WTC11 (cell line): ENCODE measurements at regions not wholly inside any gene's neighbourhood (a gene's known extent, or its start where the extent isn't known, plus 50 kb on each side); places are given as distances from the start of the nearest gene placed in this dataset.

Experiments used
- ATAC-seq: fragments of 200-7000 bp; cut with Tn5 transposase; 2 replicates; pipeline ENCODE4 v1.10.0; 2021; ENCODE audit warnings: mild to moderate bottlenecking, moderate library complexity
- CTCF ChIA-PET: fragments of 300-600 bp; sonication (Branson Sonifier 250); formaldehyde crosslinking; loops from one replicate; lab custom pipeline; 2021; ENCODE audit warnings: antibody characterized with exemption; lab: Charles Lee
- POLR2A ChIA-PET: fragments of 350-600 bp; sonication (Branson Sonifier 250); formaldehyde crosslinking; loops from one replicate; lab custom pipeline; 2021; ENCODE audit warnings: antibody characterized with exemption; lab: Charles Lee
- DNase-seq: peaks from one replicate; pipeline ENCODE4 v3.0.0; 2021; ENCODE audit warnings: low spot score
- H3K27ac Mint-ChIP-seq: 2 replicates; pipeline ENCODE4 v1.8.0; 2021; ENCODE audit warnings: mixed read lengths
- H3K27me3 Mint-ChIP-seq: 2 replicates; pipeline ENCODE4 v1.8.0; 2021; ENCODE audit warnings: low read depth, mild to moderate bottlenecking, moderate library complexity, mixed read lengths
- H3K36me3 Mint-ChIP-seq: 2 replicates; pipeline ENCODE4 v1.8.0; 2021; ENCODE audit warnings: mixed read lengths
- H3K4me1 Mint-ChIP-seq: 2 replicates; pipeline ENCODE4 v1.8.0; 2022; ENCODE audit warnings: mixed read lengths
- H3K4me3 Mint-ChIP-seq: 2 replicates; pipeline ENCODE4 v1.8.0; 2021; ENCODE audit warnings: mild to moderate bottlenecking, moderate library complexity, mixed read lengths
- H3K9me3 Mint-ChIP-seq: 2 replicates; pipeline ENCODE4 v1.8.0; 2021; ENCODE audit warnings: mixed read lengths
- ARID4B ChIP-seq: sonication (generic); formaldehyde crosslinking; IDR thresholded peaks from 2 replicates; pipeline ENCODE4 v1.8.0; 2023; ENCODE audit warnings: missing genetic modification reagents, mild to moderate bottlenecking, borderline replicate concordance
- CREB1 ChIP-seq: sonication (generic); formaldehyde crosslinking; IDR thresholded peaks from 2 replicates; pipeline ENCODE4 v1.8.0; 2023; ENCODE audit warnings: mild to moderate bottlenecking, missing genetic modification reagents
- ETV6 ChIP-seq: sonication (generic); formaldehyde crosslinking; IDR thresholded peaks from 2 replicates; pipeline ENCODE4 v1.8.1; 2022; ENCODE audit warnings: mild to moderate bottlenecking, missing genetic modification reagents
- FOXP1 ChIP-seq: sonication (generic); formaldehyde crosslinking; IDR thresholded peaks from 2 replicates; pipeline ENCODE4 v1.8.0; 2022; ENCODE audit warnings: missing genetic modification reagents, mild to moderate bottlenecking, moderate library complexity, borderline replicate concordance
- GTF2I ChIP-seq: fragments of 250-450 bp; sonication (Bioruptor Pico); conservative IDR thresholded peaks from 2 replicates; pipeline ENCODE4 v1.4.0; 2021; ENCODE audit warnings: mild to moderate bottlenecking
- IRF1 ChIP-seq: sonication (generic); formaldehyde crosslinking; IDR thresholded peaks from 2 replicates; pipeline ENCODE4 v1.8.0; 2023; ENCODE audit warnings: missing genetic modification reagents
- OVOL2 ChIP-seq: fragments of 250-450 bp; sonication (Bioruptor Pico); IDR thresholded peaks from 2 replicates; pipeline ENCODE4 v1.9.0; 2021; ENCODE audit warnings: mild to moderate bottlenecking, borderline replicate concordance
- ZBTB43 ChIP-seq: sonication (generic); formaldehyde crosslinking; IDR thresholded peaks from 2 replicates; pipeline ENCODE4 v1.8.1; 2023; ENCODE audit warnings: mild to moderate bottlenecking, missing genetic modification reagents
- ZMAT4 ChIP-seq: fragments of 250-450 bp; sonication (Bioruptor Pico); IDR thresholded peaks from 2 replicates; pipeline ENCODE4 v1.9.0; 2021; ENCODE audit warnings: mild to moderate bottlenecking
- ZNF423 ChIP-seq: fragments of 250-450 bp; sonication (Bioruptor Pico); IDR thresholded peaks from 2 replicates; pipeline ENCODE4 v2.1.2; 2022; ENCODE audit warnings: mild to moderate bottlenecking, moderate library complexity

- peaks cover 7% of the 10 kb centered on the region for H3K9me3 Mint-ChIP-seq
- no peaks in the 10 kb centered on the region; the same call in 1 of the 2 replicates for H3K27me3 Mint-ChIP-seq
- ChIA-PET POLR2A (no interaction called here), CTCF (interaction anchor here (1.0 to 1.9 kb wide), 4 partner anchors 61 to 270 kb away, joined by 4 to 13 read pairs (median 6); no protein-coding TSS in a partner anchor)
- no peak for DNase-seq
- peak; percentile 82 for ATAC-seq
- no peak overlapping the region for H3K4me3 Mint-ChIP-seq
- H3K27ac Mint-ChIP-seq = no peak overlapping the region
- no peak for TF ChIP-seq ZBTB43 (CRISPR knock-in tag)
- 0 out of 2 replicates have a peak, but pooled peaks have one; percentile 11 for TF ChIP-seq ZNF423
- H3K36me3 Mint-ChIP-seq = 0 out of 2 replicates have a peak, but pooled peaks cover 3% of the 10 kb centered on the region
- peaks cover 34% of the 10 kb centered on the region for H3K4me1 Mint-ChIP-seq
Observed at GRCh38 chr7:31253532-31253931, 87.0 kb downstream of the NEUROD6 start.

- TF ChIP-seq ARID4B (CRISPR knock-in tag) (no peak), FOXP1 (CRISPR knock-in tag) (no peak), OVOL2 (CRISPR knock-in tag) (no peak)
- no peaks in the 10 kb centered on the region for H3K27me3 Mint-ChIP-seq
- H3K36me3 Mint-ChIP-seq = 0 out of 2 replicates have a peak, but pooled peaks cover 2% of the 10 kb centered on the region
- CTCF ChIA-PET = interaction anchor here (1.5 to 1.9 kb wide), 2 partner anchors 59 to 117 kb away, joined by 6 to 8 read pairs; no protein-coding TSS in a partner anchor
- POLR2A ChIA-PET = no interaction called here
- DNase-seq = no peak
- no peak overlapping the region for H3K27ac Mint-ChIP-seq
- no peak overlapping the region for H3K4me3 Mint-ChIP-seq
- peaks cover 5% of the 10 kb centered on the region for H3K9me3 Mint-ChIP-seq
- H3K4me1 Mint-ChIP-seq = peaks cover 32% of the 10 kb centered on the region
- peak; percentile 65 for ATAC-seq
Observed at GRCh38 chr7:31251441-31251840, 89.1 kb downstream of the NEUROD6 start.

GRCh38 chr7:31249671-31250070 lies 90.9 kb downstream of the NEUROD6 start:
- Mint-ChIP-seq H3K4me1 (peaks cover 27% of the 10 kb centered on the region), H3K4me3 (no peak overlapping the region), H3K27me3 (no peaks in the 10 kb centered on the region), H3K9me3 (no peaks in the 10 kb centered on the region), H3K27ac (no peak overlapping the region), H3K36me3 (no peaks in the 10 kb centered on the region)
- ATAC-seq (peak; percentile 70), DNase-seq (peak; percentile 56)
- TF ChIP-seq ZMAT4 (CRISPR knock-in tag) (no peak), ETV6 (0 out of 2 replicates have a peak, but pooled peaks have one; percentile 21)
- ChIA-PET CTCF (no interaction called here), POLR2A (no interaction called here)

GRCh38 chr7:31236868-31237267 lies 103.7 kb downstream of the NEUROD6 start:
- DNase-seq (no peak), ATAC-seq (peak; percentile 52; the same call in 1 of the 2 replicates)
- Mint-ChIP-seq H3K36me3 (no peaks in the 10 kb centered on the region), H3K27ac (no peak overlapping the region), H3K4me3 (no peak overlapping the region), H3K27me3 (no peaks in the 10 kb centered on the region), H3K9me3 (no peaks in the 10 kb centered on the region), H3K4me1 (peaks cover 16% of the 10 kb centered on the region)
- ChIA-PET POLR2A (no interaction called here), CTCF (interaction anchor here (0.6 to 1.6 kb wide), 2 partner anchors 44 to 99 kb away, joined by 3 read pairs; no protein-coding TSS in a partner anchor)
- TF ChIP-seq CREB1 (CRISPR knock-in tag) (no peak), ZNF423 (no peak), GTF2I (CRISPR knock-in tag) (no peak), ZBTB43 (CRISPR knock-in tag) (no peak), IRF1 (CRISPR knock-in tag) (no peak), ZMAT4 (CRISPR knock-in tag) (no peak)
